Neural progenitor cell (in vitro differentiated cells): ENCODE measurements at regions not wholly inside any gene's neighbourhood (a gene's known extent, or its start where the extent isn't known, plus 50 kb on each side); places are given as distances from the start of the nearest gene placed in this dataset.

Experiments used
- DNase-seq: peaks from one replicate; pipeline ENCODE4 v3.0.0-alpha.2; 2016; ENCODE audit warnings: low spot score
- H2AFZ ChIP-seq: fragments of 200-600 bp; sonication (generic); replicated peaks from 2 replicates; pipeline ENCODE4 v1.6.1; 2016; ENCODE audit warnings: antibody characterized with exemption
- H3F3A ChIP-seq: fragments of 200-600 bp; sonication (generic); 2 replicates; pipeline ENCODE4 v1.6.1; 2016; ENCODE audit warnings: antibody characterized with exemption, low read depth
- H3K27ac ChIP-seq: fragments of 200-600 bp; sonication (generic); 2 replicates; pipeline ENCODE4 v1.5.1; 2016; ENCODE audit warnings: mild to moderate bottlenecking
- H3K27me3 ChIP-seq: fragments of 200-600 bp; sonication (generic); 2 replicates; pipeline ENCODE4 v1.6.1; 2016; ENCODE audit warnings: mild to moderate bottlenecking, moderate library complexity
- H3K36me3 ChIP-seq: fragments of 200-600 bp; sonication (generic); 2 replicates; pipeline ENCODE4 v1.5.1; 2016
- H3K4me1 ChIP-seq: fragments of 200-600 bp; sonication (generic); 2 replicates; pipeline ENCODE4 v1.6.1; 2016; ENCODE audit warnings: mixed run types
- H3K4me2 ChIP-seq: fragments of 200-600 bp; sonication (generic); 2 replicates; pipeline ENCODE4 v1.6.1; 2016
- H3K4me3 ChIP-seq: fragments of 200-600 bp; sonication (generic); 2 replicates; pipeline ENCODE4 v1.5.1; 2016
- H3K79me2 ChIP-seq: fragments of 200-600 bp; sonication (generic); 2 replicates; pipeline ENCODE4 v1.6.1; 2016; ENCODE audit warnings: low read depth
- H3K9ac ChIP-seq: fragments of 200-600 bp; sonication (generic); 2 replicates; pipeline ENCODE4 v1.6.1; 2016
- H3K9me3 ChIP-seq: fragments of 200-600 bp; sonication (generic); 2 replicates; pipeline ENCODE4 v1.5.1; 2016; ENCODE audit warnings: low read depth
- H4K20me1 ChIP-seq: fragments of 200-600 bp; sonication (generic); 2 replicates; pipeline ENCODE4 v1.6.1; 2016; ENCODE audit warnings: low read depth
- H3K27ac Mint-ChIP-seq: 3 replicates; pipeline ENCODE4 v1.8.0; 2021; ENCODE audit warnings: mixed read lengths
- H3K27me3 Mint-ChIP-seq: 2 replicates; pipeline ENCODE4 v1.8.0; 2022; ENCODE audit warnings: low read depth, mild to moderate bottlenecking, inconsistent platforms, moderate library complexity, mixed read lengths; ENCODE audit not compliant: insufficient read depth
- H3K36me3 Mint-ChIP-seq: 3 replicates; pipeline ENCODE4 v1.8.0; 2021; ENCODE audit warnings: mixed read lengths
- H3K4me1 Mint-ChIP-seq: 3 replicates; pipeline ENCODE4 v1.8.0; 2021; ENCODE audit warnings: mixed read lengths
- H3K4me3 Mint-ChIP-seq: 3 replicates; pipeline ENCODE4 v1.8.0; 2021; ENCODE audit warnings: mild to moderate bottlenecking, moderate library complexity, mixed read lengths
- H3K9me3 Mint-ChIP-seq: 3 replicates; pipeline ENCODE4 v1.8.0; 2020; ENCODE audit warnings: mixed read lengths
- EZH2 ChIP-seq: fragments of 200-600 bp; sonication (generic); IDR thresholded peaks from 2 replicates; pipeline ENCODE4 v1.6.1; 2017; ENCODE audit warnings: antibody characterized with exemption, mild to moderate bottlenecking, moderate library complexity
- EZH2phosphoT487 ChIP-seq: fragments of 200-600 bp; sonication (generic); IDR thresholded peaks from 2 replicates; pipeline ENCODE4 v1.6.1; 2017; ENCODE audit warnings: antibody characterized with exemption
- TF ChIP-seq, protein P1 (sequence below): fragments of 200-600 bp; sonication (generic); IDR thresholded peaks from 2 replicates; pipeline ENCODE4 v1.5.1; 2017; ENCODE audit warnings: antibody characterized with exemption, mild to moderate bottlenecking

GRCh38 chr2:123826729-123827271 is 198.3 kb upstream of the CNTNAP5 start:
- Mint-ChIP-seq H3K27me3 (no peaks in the 10 kb centered on the region), H3K4me3 (no peak overlapping the region), H3K27ac (no peak overlapping the region), H3K4me1 (no peaks in the 10 kb centered on the region), H3K9me3 (peaks cover 10% of the 10 kb centered on the region), H3K36me3 (no peaks in the 10 kb centered on the region)
- Histone ChIP-seq H3K36me3 (no peaks in the 10 kb centered on the region), H3F3A (no peaks in the 10 kb centered on the region), H3K27me3 (no peaks in the 10 kb centered on the region), H3K79me2 (no peaks in the 10 kb centered on the region), H3K4me1 (no peaks in the 10 kb centered on the region), H3K4me3 (no peak overlapping the region), H4K20me1 (no peaks in the 10 kb centered on the region), H3K27ac (no peak overlapping the region), H3K9me3 (no peaks in the 10 kb centered on the region), H2AFZ (no peak overlapping the region), H3K4me2 (no peak overlapping the region), H3K9ac (no peak overlapping the region)
- DNase-seq = no peak
- no peak for TF ChIP-seq EZH2phosphoT487
- TF ChIP-seq, protein P1, sequence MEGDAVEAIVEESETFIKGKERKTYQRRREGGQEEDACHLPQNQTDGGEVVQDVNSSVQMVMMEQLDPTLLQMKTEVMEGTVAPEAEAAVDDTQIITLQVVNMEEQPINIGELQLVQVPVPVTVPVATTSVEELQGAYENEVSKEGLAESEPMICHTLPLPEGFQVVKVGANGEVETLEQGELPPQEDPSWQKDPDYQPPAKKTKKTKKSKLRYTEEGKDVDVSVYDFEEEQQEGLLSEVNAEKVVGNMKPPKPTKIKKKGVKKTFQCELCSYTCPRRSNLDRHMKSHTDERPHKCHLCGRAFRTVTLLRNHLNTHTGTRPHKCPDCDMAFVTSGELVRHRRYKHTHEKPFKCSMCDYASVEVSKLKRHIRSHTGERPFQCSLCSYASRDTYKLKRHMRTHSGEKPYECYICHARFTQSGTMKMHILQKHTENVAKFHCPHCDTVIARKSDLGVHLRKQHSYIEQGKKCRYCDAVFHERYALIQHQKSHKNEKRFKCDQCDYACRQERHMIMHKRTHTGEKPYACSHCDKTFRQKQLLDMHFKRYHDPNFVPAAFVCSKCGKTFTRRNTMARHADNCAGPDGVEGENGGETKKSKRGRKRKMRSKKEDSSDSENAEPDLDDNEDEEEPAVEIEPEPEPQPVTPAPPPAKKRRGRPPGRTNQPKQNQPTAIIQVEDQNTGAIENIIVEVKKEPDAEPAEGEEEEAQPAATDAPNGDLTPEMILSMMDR = no peak
- no peak for TF ChIP-seq EZH2

GRCh38 chr2:123839326-123839725 is 185.8 kb upstream of the CNTNAP5 start:
- Histone ChIP-seq H3K4me1 (no peaks in the 10 kb centered on the region), H3K36me3 (no peaks in the 10 kb centered on the region), H3K4me2 (no peak overlapping the region), H3K27me3 (no peaks in the 10 kb centered on the region), H3F3A (no peaks in the 10 kb centered on the region), H3K9ac (no peak overlapping the region), H2AFZ (no peak overlapping the region), H4K20me1 (no peaks in the 10 kb centered on the region), H3K4me3 (no peak overlapping the region), H3K27ac (no peak overlapping the region), H3K9me3 (no peaks in the 10 kb centered on the region), H3K79me2 (no peaks in the 10 kb centered on the region)
- Mint-ChIP-seq H3K9me3 (peaks cover 22% of the 10 kb centered on the region), H3K27me3 (no peaks in the 10 kb centered on the region), H3K27ac (no peak overlapping the region), H3K36me3 (no peaks in the 10 kb centered on the region), H3K4me1 (no peaks in the 10 kb centered on the region), H3K4me3 (no peak overlapping the region)
- DNase-seq = no peak
- TF ChIP-seq EZH2phosphoT487 (no peak), EZH2 (no peak)
- TF ChIP-seq, protein P1 = no peak

GRCh38 chr2:123840016-123840415 is 185.1 kb upstream of the CNTNAP5 start:
- Histone ChIP-seq H3F3A (no peaks in the 10 kb centered on the region), H4K20me1 (no peaks in the 10 kb centered on the region), H3K4me1 (no peaks in the 10 kb centered on the region), H3K27me3 (no peaks in the 10 kb centered on the region), H3K27ac (no peak overlapping the region), H3K9me3 (no peaks in the 10 kb centered on the region), H3K9ac (no peak overlapping the region), H3K36me3 (no peaks in the 10 kb centered on the region), H2AFZ (no peak overlapping the region), H3K4me3 (no peak overlapping the region), H3K4me2 (no peak overlapping the region), H3K79me2 (no peaks in the 10 kb centered on the region)
- H3K27ac Mint-ChIP-seq = no peak overlapping the region
- no peaks in the 10 kb centered on the region for H3K4me1 Mint-ChIP-seq
- peaks cover 22% of the 10 kb centered on the region for H3K9me3 Mint-ChIP-seq
- no peak overlapping the region for H3K4me3 Mint-ChIP-seq
- no peaks in the 10 kb centered on the region for H3K27me3 Mint-ChIP-seq
- H3K36me3 Mint-ChIP-seq = no peaks in the 10 kb centered on the region
- TF ChIP-seq EZH2phosphoT487 = no peak
- no peak for TF ChIP-seq EZH2
- TF ChIP-seq, protein P1 = no peak
- DNase-seq = no peak
